Cardiac muscle cell (in vitro differentiated cells and primary cell): ENCODE measurements at regions not wholly inside any gene's neighbourhood (a gene's known extent, or its start where the extent isn't known, plus 50 kb on each side); places are given as distances from the start of the nearest gene placed in this dataset.

Source experiments
- DNase-seq, 2 donors: peaks; one replicate each; pipeline versions ENCODE4 v3.0.0 to v3.0.0-alpha.2; 2010 to 2017; ENCODE audit warnings: low read depth in 1 of 2, low spot score in 1 of 2
- H3K27ac ChIP-seq: fragments of 200-600 bp; sonication (generic); 2 replicates; pipeline ENCODE4 v1.5.1; 2016
- H3K27me3 ChIP-seq: fragments of 200-600 bp; sonication (generic); 2 replicates; pipeline ENCODE4 v1.6.0; 2016; ENCODE audit warnings: control low read depth
- H3K36me3 ChIP-seq: fragments of 200-600 bp; sonication (generic); 2 replicates; pipeline ENCODE4 v1.5.1; 2016; ENCODE audit warnings: control low read depth
- H3K4me1 ChIP-seq: fragments of 200-600 bp; sonication (generic); 2 replicates; pipeline ENCODE4 v1.8.1; 2017; ENCODE audit warnings: low read depth, mild to moderate bottlenecking, mixed run types
- H3K4me3 ChIP-seq: fragments of 200-600 bp; sonication (generic); 2 replicates; pipeline ENCODE4 v1.5.1; 2016; ENCODE audit warnings: mild to moderate bottlenecking
- H3K9me3 ChIP-seq: fragments of 200-600 bp; sonication (generic); 2 replicates; pipeline ENCODE4 v1.5.1; 2017; ENCODE audit warnings: low read depth, mild to moderate bottlenecking, control low read depth
- CTCF ChIP-seq: IDR thresholded peaks from 2 replicates; pipeline ENCODE4 v1.5.1; 2012; ENCODE audit warnings: low read depth, mild to moderate bottlenecking, low read length

- Histone ChIP-seq H3K4me3 (no peak overlapping the region), H3K27ac (no peak overlapping the region), H3K36me3 (no peaks in the 10 kb centered on the region), H3K27me3 (no peaks in the 10 kb centered on the region), H3K4me1 (no peaks in the 10 kb centered on the region), H3K9me3 (no peaks in the 10 kb centered on the region)
- no peak for DNase-seq
- no peak for TF ChIP-seq CTCF
Measured at GRCh38 chr2:128786316-128786715, 467.6 kb upstream of the HS6ST1 start.

GRCh38 chr2:128786741-128787478 is 468.2 kb upstream of the HS6ST1 start:
- H3K9me3 ChIP-seq = no peaks in the 10 kb centered on the region
- DNase-seq = peak in 1 of 2 donors; percentile 20
- no peak overlapping the region for H3K27ac ChIP-seq
- TF ChIP-seq CTCF = no peak
- H3K36me3 ChIP-seq = no peaks in the 10 kb centered on the region
- H3K4me3 ChIP-seq = no peak overlapping the region
- no peaks in the 10 kb centered on the region for H3K27me3 ChIP-seq
- H3K4me1 ChIP-seq = no peaks in the 10 kb centered on the region

- Histone ChIP-seq H3K9me3 (no peaks in the 10 kb centered on the region), H3K4me3 (no peak overlapping the region), H3K4me1 (no peaks in the 10 kb centered on the region), H3K27me3 (no peaks in the 10 kb centered on the region), H3K36me3 (no peaks in the 10 kb centered on the region), H3K27ac (no peak overlapping the region)
- no peak for TF ChIP-seq CTCF
- DNase-seq = no peak
Measured at GRCh38 chr2:128787616-128788015, 468.9 kb upstream of the HS6ST1 start.

GRCh38 chr2:128788636-128789220 is 470.1 kb upstream of the HS6ST1 start:
- no peak for TF ChIP-seq CTCF
- no peak overlapping the region for H3K4me3 ChIP-seq
- no peaks in the 10 kb centered on the region for H3K9me3 ChIP-seq
- H3K4me1 ChIP-seq = no peaks in the 10 kb centered on the region
- no peak for DNase-seq
- no peaks in the 10 kb centered on the region for H3K36me3 ChIP-seq
- no peak overlapping the region for H3K27ac ChIP-seq
- H3K27me3 ChIP-seq = no peaks in the 10 kb centered on the region

GRCh38 chr2:128789221-128789620 is 470.6 kb upstream of the HS6ST1 start:
- Histone ChIP-seq H3K4me1 (no peaks in the 10 kb centered on the region), H3K27me3 (no peaks in the 10 kb centered on the region), H3K9me3 (no peaks in the 10 kb centered on the region), H3K27ac (no peak overlapping the region), H3K36me3 (no peaks in the 10 kb centered on the region), H3K4me3 (no peak overlapping the region)
- DNase-seq = no peak
- no peak for TF ChIP-seq CTCF
